Small intestine (tissue), 7 donors: ENCODE measurements at regions not wholly inside any gene's neighbourhood (a gene's known extent, or its start where the extent isn't known, plus 50 kb on each side); places are given as distances from the start of the nearest gene placed in this dataset.

Experiments used
- DNase-seq, 2 donors: peaks; one replicate each; pipeline versions ENCODE4 v3.0.0 to v3.0.0-alpha.2; 2013
- FAIRE-seq: peaks from 2 replicates; lab custom pipeline; 2012; peaks lifted over from hg19 to GRCh38; lab: Jason Lieb, UNC
- H3K27ac ChIP-seq, 3 donors: one replicate each; pipeline ENCODE4 v1.5.1; 2013; ENCODE audit warnings: low read length in 2 of 3, mild to moderate bottlenecking in 2 of 3, control low read depth in 1 of 3, inconsistent platforms in 1 of 3, low read depth in 1 of 3, moderate library complexity in 1 of 3
- H3K27me3 ChIP-seq, 3 donors: one replicate each; pipeline ENCODE4 v1.6.1; 2013; ENCODE audit warnings: low read length in 3 of 3, inconsistent platforms in 1 of 3; ENCODE audit not compliant: control insufficient read depth in 3 of 3, insufficient read depth in 3 of 3
- H3K36me3 ChIP-seq, 3 donors: one replicate each; pipeline ENCODE4 v1.6.1; 2013; ENCODE audit warnings: low read length in 3 of 3, inconsistent platforms in 1 of 3, low read depth in 1 of 3, mild to moderate bottlenecking in 1 of 3, moderate library complexity in 1 of 3; ENCODE audit not compliant: control insufficient read depth in 3 of 3, insufficient read depth in 2 of 3
- H3K4me1 ChIP-seq, 3 donors: one replicate each; pipeline ENCODE4 v1.6.1; 2013; ENCODE audit warnings: low read length in 2 of 3, inconsistent platforms in 1 of 3, low read depth in 1 of 3, mild to moderate bottlenecking in 1 of 3, moderate library complexity in 1 of 3; ENCODE audit not compliant: control insufficient read depth in 3 of 3, insufficient read depth in 2 of 3
- H3K4me3 ChIP-seq, 3 donors: one replicate each; pipeline ENCODE4 v1.5.1; 2013; ENCODE audit warnings: low read length in 3 of 3, control low read depth in 1 of 3, inconsistent platforms in 1 of 3, low read depth in 1 of 3, mild to moderate bottlenecking in 1 of 3, moderate library complexity in 1 of 3
- H3K9me3 ChIP-seq, 2 donors: one replicate each; pipeline ENCODE4 v1.6.1; 2013; ENCODE audit warnings: low read depth in 1 of 2, low read length in 1 of 2; ENCODE audit not compliant: control insufficient read depth in 2 of 2, insufficient read depth in 1 of 2
- WGBS, 3 donors: extraction: QIAGEN DNeasy Blood & Tissue Kit; methylation state at CpG; one replicate each; pipeline ENCODE4 v1.1.7; 2013; 5-methylcytosine and 5-hydroxymethylcytosine counted together
- donor health status: healthy with polysubstance abuse.
- donor health status: control.
- donor health status: control.
- donor health status: Bipolar disorder and iron deficiency.
- donor health status: healthy.

GRCh38 chr3:162421721-162422120 is 925.1 kb downstream of the OTOL1 start:
- Histone ChIP-seq H3K4me1 (no peaks in the 10 kb centered on the region), H3K4me3 (no peak overlapping the region), H3K27ac (no peak overlapping the region), H3K9me3 (peaks cover 0 to 2% of the 10 kb centered on the region in 2 donors), H3K27me3 (no peaks in the 10 kb centered on the region), H3K36me3 (no peaks in the 10 kb centered on the region)
- DNase-seq, result no peak
- FAIRE-seq, result no peak

- no peaks in the 10 kb centered on the region for H3K36me3 ChIP-seq
- H3K4me1 ChIP-seq, result no peaks in the 10 kb centered on the region
- FAIRE-seq (no peak), DNase-seq (no peak)
- WGBS, 3 donors, result 39 to 61% (median 40%) methylated on average over 2 of the region's 2 CpGs
- no peak overlapping the region for H3K27ac ChIP-seq
- no peaks in the 10 kb centered on the region for H3K27me3 ChIP-seq
- H3K9me3 ChIP-seq, result no peaks in the 10 kb centered on the region
- H3K4me3 ChIP-seq, result no peak overlapping the region
These were observed 931.6 kb downstream of the OTOL1 start for GRCh38 chr3:162428192-162428591.

GRCh38 chr3:162435750-162436149 is 939.1 kb downstream of the OTOL1 start:
- no peak for DNase-seq
- H3K27ac ChIP-seq, result no peak overlapping the region
- FAIRE-seq, result no peak
- no peaks in the 10 kb centered on the region for H3K27me3 ChIP-seq
- no peaks in the 10 kb centered on the region for H3K9me3 ChIP-seq
- H3K4me1 ChIP-seq, result no peaks in the 10 kb centered on the region
- H3K4me3 ChIP-seq, result no peak overlapping the region
- WGBS, 3 donors, result 84 to 99% (median 86%) methylated on average over 1 of the region's 1 CpG
- no peaks in the 10 kb centered on the region for H3K36me3 ChIP-seq

- Histone ChIP-seq H3K9me3 (no peaks in the 10 kb centered on the region), H3K4me1 (no peaks in the 10 kb centered on the region), H3K36me3 (no peaks in the 10 kb centered on the region), H3K4me3 (no peak overlapping the region), H3K27me3 (no peaks in the 10 kb centered on the region), H3K27ac (no peak overlapping the region)
- 70 to 82% (median 76%) methylated on average over 2 of the region's 2 CpGs for WGBS, 3 donors
- DNase-seq, result no peak
- FAIRE-seq, result no peak
These were observed 940.2 kb downstream of the OTOL1 start for GRCh38 chr3:162436826-162437225.

- Histone ChIP-seq H3K4me3 (no peak overlapping the region), H3K4me1 (no peaks in the 10 kb centered on the region), H3K27me3 (no peaks in the 10 kb centered on the region), H3K36me3 (no peaks in the 10 kb centered on the region), H3K27ac (no peak overlapping the region), H3K9me3 (no peaks in the 10 kb centered on the region)
- FAIRE-seq (no peak), DNase-seq (no peak)
- WGBS, 3 donors, result 77 to 87% (median 86%) methylated on average over 3 of the region's 3 CpGs
These were observed 940.9 kb downstream of the OTOL1 start for GRCh38 chr3:162437480-162437879.

GRCh38 chr3:162441716-162442115 is 945.1 kb downstream of the OTOL1 start:
- no peak for FAIRE-seq
- H3K4me3 ChIP-seq, result no peak overlapping the region
- no peaks in the 10 kb centered on the region for H3K36me3 ChIP-seq
- no peaks in the 10 kb centered on the region for H3K9me3 ChIP-seq
- H3K27me3 ChIP-seq, result no peaks in the 10 kb centered on the region
- H3K27ac ChIP-seq, result no peak overlapping the region
- no peaks in the 10 kb centered on the region for H3K4me1 ChIP-seq
- no peak for DNase-seq
- WGBS, 3 donors, result 9 to 48% (median 39%) methylated on average over 1 of the region's 1 CpG

- Histone ChIP-seq H3K27me3 (no peaks in the 10 kb centered on the region), H3K4me3 (no peak overlapping the region)
- FAIRE-seq, result no peak
These were observed 946.8 kb downstream of the OTOL1 start for GRCh38 chr3:162443376-162443775.

GRCh38 chr3:162468791-162469190 is 972.2 kb downstream of the OTOL1 start:
- FAIRE-seq, result no peak
- H3K9me3 ChIP-seq, result no peaks in the 10 kb centered on the region
- no peaks in the 10 kb centered on the region for H3K4me1 ChIP-seq
- H3K27me3 ChIP-seq, result no peaks in the 10 kb centered on the region
- no peaks in the 10 kb centered on the region for H3K36me3 ChIP-seq
- H3K27ac ChIP-seq, result no peak overlapping the region
- no peak for DNase-seq
- H3K4me3 ChIP-seq, result no peak overlapping the region
- 73 to 90% (median 83%) methylated on average over 2 of the region's 2 CpGs for WGBS, 3 donors

More at GRCh38 chr3:162443376-162443775, 946.8 kb downstream of the OTOL1 start:
- no peak for DNase-seq
- Histone ChIP-seq H3K4me1 (no peaks in the 10 kb centered on the region), H3K27ac (no peak overlapping the region), H3K9me3 (no peaks in the 10 kb centered on the region), H3K36me3 (no peaks in the 10 kb centered on the region)

- H3K36me3 ChIP-seq, result no peaks in the 10 kb centered on the region
- no peak for FAIRE-seq
- H3K4me3 ChIP-seq, result no peak overlapping the region
- H3K4me1 ChIP-seq, result no peaks in the 10 kb centered on the region
- no peaks in the 10 kb centered on the region for H3K27me3 ChIP-seq
- H3K9me3 ChIP-seq, result no peaks in the 10 kb centered on the region
- H3K27ac ChIP-seq, result no peak overlapping the region
- DNase-seq, result no peak
- WGBS, 3 donors, result 95 to 100% (median 97%) methylated on average over 1 of the region's 1 CpG
These were observed 990.5 kb downstream of the OTOL1 start for GRCh38 chr3:162487138-162487537.
